Fibroblast of upper back skin (primary cell): ENCODE measurements at regions not wholly inside any gene's neighbourhood (a gene's known extent, or its start where the extent isn't known, plus 50 kb on each side); places are given as distances from the start of the nearest gene placed in this dataset.
A peak's percentile ranks its signal among the peaks of the same experiment; 100 is the strongest.
"Not testable (repeated sequence)": the region's sequence is repeated elsewhere in the genome, so short reads cannot be mapped to it uniquely, and the experiment has no call there.

Source experiments
- DNase-seq: peaks from one replicate; pipeline ENCODE4 v3.0.0-alpha.2; 2013

DNA sequence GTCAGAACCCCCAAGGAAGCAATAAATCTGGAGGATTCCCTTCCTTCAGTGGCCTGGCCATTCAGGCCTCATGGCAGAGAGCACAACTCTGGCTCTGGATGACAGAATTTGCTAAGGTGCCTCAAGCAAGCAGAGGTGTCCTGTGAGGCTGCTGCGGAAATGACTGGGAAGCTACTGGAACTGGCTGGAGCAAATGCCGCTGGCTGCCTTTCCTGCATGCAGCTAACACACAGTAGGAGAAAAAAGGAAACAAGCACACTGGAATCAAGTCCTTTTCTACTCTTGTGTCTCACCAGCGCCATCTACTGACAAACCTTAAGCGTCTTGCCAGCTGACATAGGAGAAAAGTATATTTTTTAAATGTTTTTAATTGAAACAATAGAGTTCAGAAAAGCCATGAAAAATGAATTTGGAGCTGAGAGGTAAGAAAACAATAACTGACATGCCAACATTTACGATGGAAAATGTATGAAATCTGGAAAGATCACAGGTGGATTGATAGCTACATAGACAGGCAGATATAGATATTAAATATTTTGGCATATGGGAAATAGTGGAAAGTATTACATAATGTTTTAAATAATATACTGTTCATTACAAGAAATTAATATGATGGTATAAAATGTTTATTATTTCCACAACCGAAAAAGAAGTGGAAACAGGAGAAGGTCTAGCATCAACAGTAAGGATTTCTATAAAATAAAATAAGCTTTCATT is 951.6 kb downstream of the ANKRD7 start:
- peak; percentile 39 for DNase-seq

DNA sequence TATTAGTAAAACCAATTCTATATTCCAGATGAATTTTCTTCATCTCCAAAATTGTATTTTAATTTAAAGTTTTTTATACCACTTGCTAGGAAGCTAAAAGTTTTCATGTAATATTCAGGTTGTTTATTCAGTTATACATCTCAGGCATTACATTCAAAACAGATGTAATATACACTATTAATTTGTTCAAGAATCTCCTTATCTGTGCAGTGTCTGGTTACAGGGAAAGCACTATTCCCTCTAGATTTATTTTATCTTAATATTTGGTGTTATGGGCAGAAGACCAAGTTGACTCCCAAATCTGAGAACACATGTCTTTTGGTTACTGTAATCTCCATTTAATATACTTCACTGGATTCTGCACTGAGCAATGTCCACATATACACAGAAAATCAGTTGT is 953.4 kb downstream of the ANKRD7 start:
- no peak for DNase-seq

DNA sequence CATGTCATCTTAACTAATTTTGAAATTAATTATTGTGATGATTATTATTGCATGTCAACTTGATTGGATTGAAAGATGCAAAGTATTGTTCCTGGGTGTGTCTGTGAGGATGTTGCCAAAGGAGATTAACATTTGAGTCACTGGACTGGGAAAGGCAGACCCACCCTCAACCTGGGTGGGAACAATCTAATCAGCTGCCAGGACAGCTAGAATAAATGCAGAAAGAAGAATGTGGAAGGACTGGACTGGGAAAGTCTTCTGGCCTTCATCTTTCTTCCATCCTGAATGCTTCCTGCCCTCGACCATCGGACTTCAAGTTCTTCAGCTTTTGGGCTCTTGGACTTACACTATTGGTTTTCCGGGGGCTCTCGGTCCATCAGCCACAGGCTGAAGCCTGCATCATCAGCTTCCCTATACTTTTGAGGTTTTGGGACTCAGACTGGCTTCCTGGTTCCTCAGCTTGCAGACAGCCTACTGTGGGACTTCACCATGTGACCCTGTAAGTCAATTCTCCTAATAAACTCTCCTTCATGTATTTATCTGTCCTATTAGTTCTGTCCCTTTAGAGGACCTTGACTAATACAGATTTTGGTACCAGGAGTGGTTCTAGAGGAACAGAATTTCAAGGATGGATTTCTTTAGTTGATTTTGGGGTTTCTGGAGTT is 959.8 kb downstream of the ANKRD7 start:
- DNase-seq, result no peak

DNA sequence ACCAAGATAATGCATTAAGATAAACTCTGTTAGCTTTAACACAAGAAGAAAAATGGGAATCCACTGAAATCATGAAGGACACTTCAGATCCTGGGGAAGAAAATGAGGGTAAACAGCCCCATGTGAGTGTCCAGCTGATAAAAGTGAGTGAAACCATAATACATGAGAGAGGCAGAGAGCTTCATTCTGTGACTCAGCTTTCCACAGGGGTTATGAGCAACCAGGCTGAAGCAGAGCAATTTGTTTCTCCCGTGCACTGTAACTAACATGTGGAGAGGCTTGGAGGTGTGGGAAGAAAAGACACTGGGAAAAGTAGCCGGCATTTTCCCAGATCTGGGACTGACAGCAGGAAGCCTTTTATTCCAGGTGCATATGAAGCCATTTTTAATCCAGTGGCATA is 971.7 kb downstream of the ANKRD7 start:
- no peak for DNase-seq

DNA sequence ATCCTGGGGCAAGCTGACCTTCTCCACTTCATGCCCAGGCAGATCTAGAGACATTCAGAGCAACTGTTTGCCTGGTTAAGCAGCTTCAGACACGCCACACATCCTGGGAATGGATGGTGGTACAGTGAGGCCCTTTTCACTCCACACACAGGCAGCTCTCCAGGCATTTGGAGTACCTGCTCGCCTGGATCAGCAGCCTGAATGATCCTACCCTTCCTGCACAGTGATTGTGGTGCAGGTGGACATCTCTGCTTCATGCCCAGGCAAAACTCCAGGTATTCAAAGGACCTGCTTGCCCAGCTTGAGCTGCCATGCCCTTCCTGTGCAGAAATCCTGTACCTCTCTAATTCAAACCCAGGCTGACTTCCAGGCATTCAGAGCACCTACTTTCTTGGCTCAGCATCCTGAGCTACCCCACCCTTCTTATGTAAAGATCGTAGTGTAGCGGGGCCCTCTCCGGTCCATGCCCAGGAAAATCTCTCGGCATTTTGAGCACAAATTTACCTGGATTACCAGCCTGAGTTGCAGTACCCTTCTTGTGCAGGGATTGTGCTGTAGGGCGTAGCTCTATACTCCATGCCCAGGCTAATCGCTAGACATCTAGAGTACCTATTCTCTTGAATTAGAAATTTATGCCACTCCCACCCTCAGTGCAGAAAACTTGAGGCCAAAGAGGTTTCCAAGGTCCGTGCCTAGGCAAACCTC is 972.8 kb downstream of the ANKRD7 start:
- no peak for DNase-seq

DNA sequence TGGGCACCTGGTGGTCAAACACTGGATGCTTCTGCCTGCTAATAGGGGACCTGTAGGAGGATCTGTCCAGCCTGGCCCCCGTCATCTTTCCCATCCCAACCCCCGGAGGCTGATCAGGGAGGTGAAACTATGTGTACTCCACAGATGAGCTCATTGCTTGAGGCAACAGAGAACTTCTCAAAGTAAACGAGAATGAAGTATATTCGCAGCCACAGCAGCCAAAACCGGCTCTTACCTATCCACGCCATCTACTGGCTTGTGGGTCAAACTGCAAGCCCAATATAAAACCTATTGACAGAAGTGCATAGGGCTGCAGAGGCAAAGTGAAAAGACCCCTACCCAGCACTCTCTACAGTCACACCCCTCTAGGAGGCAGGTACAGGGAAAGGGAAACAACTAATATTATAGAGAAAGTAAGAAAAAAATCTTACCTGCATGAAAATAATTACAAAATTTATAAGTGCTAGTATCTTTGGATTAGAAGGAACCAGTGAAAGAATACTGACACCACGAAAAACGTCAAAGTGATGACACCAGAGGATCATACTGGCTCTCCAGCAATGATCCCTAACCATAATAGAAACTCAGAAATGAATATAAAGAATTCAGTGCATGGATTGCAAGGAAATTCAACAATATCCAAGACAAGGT is 973.5 kb downstream of the ANKRD7 start:
- peak; percentile 29 for DNase-seq

DNA sequence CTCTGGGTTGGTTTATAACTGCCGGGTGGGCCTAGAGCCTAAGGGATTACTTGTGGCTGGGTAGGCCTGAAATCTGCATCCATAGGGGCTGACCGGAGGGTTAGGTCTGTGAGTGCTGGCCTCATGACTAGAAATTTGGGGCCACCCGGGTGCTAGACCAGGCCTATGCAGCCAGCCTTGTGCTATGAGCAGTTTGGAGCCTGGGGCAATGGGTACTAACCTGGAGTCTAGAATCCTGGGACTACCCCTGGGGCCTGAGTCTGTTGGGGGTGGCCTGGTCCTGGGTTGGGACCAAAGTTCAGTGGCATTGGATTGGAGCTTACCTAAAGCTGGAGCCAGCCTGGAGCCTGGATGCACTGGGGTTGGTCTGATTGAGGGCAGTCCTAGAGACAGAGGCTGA is 995.2 kb downstream of the ANKRD7 start:
- DNase-seq, result no peak

DNA sequence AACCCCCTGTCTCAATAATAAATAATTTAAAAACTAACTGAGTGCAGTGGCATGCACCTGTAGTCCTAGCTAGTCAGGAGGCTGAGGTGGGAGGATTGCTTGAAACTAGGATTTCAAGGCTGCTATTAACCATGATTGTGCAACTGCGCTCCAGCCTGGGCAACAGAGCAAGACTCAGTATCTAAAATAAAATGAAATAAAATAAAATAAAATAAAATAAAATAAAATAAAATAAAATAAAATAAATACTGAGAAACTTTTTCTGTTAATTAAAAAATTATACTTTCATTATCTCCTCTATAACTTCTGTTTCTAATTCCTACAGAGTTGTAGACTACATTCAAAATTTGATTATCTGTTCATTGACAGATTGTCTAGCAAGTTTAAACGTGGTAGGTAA is 999.4 kb downstream of the ANKRD7 start:
- DNase-seq, result no peak

DNA sequence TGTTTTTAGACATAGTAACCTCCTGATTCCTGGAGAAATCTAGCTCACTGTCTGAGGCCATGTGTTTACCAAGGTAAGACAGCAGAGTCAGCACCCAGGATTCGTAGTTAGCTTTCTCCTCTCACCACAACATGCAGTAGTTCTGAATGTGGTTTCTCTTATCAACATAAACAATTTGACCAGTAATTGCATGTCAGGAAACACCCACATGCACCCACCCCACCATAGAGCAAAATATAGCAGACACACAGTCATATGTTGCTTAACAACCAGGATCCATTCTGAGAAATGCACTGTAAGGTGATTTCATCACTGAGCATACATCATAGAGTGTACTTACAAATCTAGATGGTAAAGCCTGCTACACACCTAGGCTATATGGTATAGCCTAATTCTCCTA is 1004.0 kb downstream of the ANKRD7 start:
- DNase-seq, result no peak

DNA sequence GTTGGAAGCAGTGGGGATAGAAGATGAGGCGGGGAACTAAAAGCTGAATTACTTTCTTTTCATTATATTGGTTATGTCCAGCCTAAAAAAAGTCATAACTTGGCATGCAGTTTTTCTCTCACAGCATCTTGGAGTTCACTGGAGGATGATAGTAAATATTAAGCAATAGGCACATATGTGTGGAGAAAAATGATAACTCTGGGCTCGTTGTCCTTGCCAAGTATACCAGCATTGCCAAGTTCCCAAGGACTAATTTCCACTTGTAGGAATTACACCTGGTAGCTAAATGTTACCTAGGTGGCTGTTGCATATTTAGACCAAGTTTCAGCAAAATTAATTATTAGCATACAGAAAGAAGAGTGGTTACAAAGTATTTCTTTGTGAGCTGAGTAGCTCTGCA is 1007.6 kb downstream of the ANKRD7 start:
- DNase-seq, result no peak

DNA sequence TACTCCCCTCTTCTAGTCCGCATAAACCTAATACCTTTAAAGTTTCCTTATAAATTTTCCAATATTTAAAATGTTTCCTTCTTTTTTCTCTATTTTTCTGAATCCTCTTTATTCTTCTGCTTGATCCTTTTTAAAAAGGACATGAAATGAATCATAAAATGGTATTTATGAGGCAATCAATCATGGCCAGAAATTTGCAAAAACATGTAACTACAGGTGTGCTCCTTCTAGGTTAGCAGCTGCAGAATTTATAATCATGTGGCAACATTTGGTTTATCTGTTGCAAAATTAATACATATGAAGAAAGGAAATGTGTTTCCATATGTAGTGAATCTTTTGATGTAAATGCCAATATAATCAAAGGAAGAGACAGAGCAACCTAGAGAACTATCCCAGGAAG is 1008.5 kb downstream of the ANKRD7 start:
- DNase-seq, result no peak

DNA sequence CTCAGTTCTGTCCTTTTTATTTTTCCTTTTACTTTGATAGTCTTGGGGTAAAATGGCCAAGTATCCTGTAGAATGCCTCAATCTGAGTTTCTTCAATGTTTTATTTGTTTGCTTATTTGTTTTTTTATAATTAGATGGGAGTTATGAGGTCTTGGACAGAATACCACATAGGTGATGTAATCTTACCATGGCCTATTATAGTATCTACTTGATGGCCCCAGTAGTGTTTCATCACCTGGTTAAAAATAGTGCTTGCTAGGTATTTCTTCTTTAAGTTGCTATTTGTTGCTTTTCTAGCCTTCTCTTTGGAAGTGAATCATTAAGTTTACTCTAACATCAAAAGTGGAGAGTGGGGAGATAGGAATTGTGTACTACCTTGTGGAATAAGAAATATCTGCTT is 1020.0 kb upstream of the KCND2 start:
- no peak for DNase-seq

DNA sequence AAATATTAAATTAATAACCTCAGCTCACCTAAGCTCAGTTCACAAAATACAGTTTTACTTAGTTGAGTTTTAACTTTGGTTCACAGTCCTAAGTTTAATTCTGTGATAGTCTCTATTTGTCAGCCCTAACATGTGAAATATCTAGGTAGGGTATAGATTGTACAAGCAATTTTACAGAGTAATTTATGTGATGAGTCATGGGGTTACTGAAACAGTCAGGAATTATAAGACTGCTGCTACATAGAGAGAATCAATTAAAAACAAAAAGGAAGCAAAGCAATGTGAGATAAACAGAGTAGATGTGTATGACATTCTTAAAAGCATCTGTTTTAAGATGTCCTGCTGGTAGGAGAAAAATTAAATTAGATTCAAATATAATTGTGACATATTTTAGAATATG is 1018.2 kb upstream of the KCND2 start:
- DNase-seq, result peak; percentile 9

DNA sequence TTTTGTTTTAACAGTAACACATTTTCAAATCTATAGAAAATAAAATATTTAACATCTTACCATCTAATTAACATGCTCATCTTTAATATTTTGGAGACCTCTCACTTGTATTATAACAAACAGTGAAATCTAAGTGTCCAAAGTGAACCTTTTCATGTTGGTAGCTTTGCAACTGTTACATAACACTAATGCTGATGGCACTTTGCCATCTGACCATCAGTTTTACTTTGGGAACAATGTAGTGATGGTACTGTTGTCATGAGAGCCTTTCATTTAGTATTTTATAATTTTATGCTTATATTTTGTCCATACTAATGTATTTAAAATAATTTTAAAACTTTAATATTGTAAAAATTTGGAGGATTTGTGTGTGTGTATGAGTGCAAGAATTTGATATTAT is 1017.0 kb upstream of the KCND2 start:
- DNase-seq, result no peak

DNA sequence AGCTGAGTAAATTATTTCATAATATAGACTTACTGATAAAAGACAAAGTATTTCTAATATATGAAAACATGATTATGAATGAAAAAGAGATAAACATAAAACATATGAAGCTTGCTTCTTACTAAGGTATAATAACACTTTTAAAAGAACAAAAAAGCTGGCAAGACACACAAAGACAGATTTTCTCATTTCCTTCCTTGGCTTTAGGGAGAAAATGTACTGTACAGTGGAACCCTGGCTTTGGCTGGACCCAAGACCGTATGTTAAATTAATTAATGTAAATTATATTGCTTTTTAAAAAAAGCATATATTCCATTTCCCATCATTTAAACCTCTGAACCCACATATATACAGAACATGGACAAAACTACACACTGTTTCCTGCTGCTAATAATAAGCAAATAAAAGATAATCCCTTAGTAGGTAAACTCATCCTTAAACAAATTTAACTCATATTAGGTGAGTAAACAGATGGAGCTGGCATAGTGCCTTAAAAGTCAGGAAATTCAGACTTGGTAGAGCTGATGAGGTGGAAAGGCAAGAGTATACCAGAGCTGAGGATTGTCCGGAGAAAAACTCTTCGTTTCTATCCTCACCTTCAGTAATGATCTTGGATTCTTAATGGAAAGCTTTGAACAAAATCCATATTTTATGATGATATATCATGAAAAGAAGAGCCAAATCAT is 1016.4 kb upstream of the KCND2 start:
- DNase-seq, result no peak

DNA sequence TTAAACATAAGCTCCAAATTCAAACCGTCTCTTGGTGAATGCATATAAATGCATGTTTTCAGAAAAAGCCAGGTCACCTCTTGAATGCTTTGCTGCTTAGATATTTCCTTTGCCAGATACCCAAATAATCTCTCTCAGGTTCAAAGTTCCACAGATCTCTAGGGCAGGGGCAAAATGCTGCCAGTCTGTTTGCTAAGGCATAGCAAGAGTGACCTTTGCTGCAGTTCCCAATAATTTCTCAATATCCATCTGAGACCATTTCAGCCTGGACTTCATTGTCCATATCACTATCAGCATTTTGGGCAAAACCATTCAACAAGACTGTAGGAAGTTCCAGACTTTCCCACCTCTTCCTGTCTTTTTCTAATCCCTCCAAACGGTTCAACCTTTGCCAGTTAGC is 1006.2 kb upstream of the KCND2 start:
- DNase-seq, result not testable (repeated sequence)

DNA sequence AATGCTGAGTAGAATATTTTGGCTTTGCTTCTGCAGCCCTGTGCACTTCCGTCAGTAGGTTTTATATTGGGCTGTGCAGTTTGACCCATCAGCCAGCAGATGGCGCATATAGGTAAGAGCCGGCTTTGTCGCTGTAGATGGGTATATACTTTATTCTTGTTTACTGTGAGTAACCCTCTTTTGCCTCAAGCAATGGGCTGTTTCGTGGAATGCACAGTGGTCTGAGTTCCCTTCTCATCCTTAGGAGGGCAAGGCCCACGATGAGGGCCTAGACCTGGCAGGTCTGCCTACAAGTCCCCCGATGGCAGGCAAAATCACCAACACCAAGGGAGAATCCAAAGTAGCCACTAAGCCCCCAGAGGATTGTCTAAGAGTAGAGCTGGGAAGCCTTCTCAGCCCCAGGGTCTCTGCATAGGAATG is 1002.9 kb upstream of the KCND2 start:
- peak; percentile 74 for DNase-seq

DNA sequence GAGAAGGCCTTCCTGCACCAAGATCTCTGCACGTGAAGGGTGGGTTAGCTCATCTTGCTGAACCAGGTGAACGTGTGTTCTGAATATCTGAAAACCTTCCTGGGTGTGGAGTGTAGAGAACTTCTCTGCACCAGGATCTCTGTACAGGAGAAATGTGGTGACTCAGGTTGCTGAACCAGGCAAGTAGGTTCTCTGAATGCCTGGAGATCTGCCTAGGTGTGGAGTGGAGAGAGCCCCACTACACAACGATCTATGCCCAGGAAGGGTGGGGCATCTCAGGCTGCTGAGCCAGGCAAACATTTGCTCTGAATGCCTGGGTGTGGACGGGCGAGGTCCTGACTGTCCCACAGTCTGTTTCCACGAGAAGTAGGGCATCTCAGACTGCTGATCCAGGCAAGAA is 1002.3 kb upstream of the KCND2 start:
- DNase-seq, result no peak

DNA sequence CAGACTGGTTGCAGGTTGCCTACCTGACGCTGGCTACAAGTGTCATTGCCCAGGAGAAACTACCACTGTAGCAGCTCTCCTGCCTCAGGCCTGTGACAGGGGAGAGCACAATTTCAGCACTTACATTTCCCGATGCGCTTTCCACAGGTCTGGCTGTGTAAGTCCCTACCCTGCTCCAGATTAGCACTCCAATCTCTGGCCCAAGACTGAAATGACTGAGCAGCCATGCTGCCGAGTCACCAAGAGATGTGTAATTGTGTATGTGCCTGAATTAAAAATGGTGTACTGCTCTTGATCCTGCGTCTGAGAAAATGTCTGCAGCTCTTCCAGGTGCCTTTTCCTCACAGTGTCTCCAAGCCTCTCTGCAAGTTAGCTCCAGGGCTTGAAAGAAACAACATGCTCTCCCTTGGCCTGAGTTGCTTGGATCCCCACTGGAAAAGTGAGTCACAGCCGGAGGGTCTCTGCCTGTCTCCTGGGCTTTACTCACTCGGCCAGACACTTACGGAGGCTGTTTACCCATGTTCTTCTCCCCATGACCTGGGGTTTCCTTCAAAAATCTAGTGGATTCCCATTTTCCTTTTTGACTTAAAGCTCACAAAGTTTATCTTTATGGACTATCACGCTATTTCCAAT is 1001.7 kb upstream of the KCND2 start:
- DNase-seq, result no peak

DNA sequence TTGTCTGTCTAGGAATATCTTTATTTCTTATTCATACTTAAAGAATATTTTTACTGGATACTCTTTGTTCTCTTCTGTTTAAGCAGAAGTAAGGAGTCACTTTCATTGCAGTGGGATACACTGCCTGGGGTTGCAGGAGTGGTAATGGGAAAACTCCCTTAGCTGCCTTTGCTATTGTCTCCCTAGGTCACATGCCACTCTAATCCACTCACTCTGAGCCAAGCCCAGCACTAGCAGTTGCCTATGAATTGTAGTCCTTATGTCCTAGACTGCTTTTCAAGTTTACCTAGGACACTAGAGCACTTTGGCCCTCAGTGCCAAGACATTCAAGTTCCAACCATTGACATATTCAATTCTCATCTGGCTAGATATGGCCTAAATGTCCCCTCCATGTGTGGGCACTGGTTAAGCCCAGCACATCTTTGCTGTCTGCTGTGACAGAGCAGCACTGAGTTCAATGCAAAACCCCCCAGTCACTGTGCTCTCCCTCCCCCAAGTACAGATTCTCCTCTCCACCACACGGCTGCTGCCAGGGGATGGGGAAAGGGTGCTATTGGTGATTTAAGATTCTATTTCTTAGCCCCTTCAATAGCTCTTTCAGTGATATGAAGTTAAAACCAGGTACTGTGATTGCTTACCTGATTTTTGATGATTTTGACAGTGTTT is 991.7 kb upstream of the KCND2 start:
- no peak for DNase-seq

DNA sequence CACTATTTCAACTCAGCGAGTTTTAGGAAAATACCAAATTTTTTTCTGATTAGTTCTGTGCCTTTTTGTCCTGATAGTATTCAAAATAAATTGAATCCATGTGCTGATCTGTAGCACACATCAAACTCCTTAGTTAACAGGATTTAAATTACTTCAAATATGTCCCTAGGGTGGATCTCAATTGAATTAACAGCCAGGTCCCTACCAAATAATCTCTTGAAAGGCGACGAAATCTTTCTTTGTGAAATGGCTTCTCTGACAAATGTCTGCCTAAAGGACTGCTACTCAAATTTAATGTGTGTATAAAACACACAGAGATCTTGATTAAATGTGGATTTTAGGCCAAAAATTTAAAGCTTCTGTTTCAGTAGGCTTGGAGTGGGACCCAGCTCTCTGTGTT is 989.6 kb upstream of the KCND2 start:
- DNase-seq, result no peak

DNA sequence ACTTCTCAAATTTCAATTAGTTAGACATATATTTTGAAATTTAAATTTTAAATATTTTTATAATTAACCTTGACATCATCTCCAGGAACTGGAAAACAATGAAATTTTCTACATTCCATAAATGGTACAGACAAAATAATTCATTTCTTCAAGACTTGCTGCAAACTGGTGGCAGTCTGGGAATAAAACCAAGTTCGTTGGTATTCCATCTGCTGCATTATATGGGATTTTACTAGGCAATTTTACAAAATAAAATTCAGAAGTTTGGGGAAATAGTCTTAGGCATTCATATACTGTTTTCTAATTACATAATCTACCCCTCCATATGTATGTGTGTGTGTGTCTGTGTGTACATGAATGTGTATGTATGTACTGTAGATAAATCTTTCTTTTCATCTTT is 984.6 kb upstream of the KCND2 start:
- no peak for DNase-seq
